HUES6 (cell line): ENCODE measurements at regions not wholly inside any gene's neighbourhood (a gene's known extent, or its start where the extent isn't known, plus 50 kb on each side); places are given as distances from the start of the nearest gene placed in this dataset.

Source experiments
- H3K27ac ChIP-seq: 2 replicates; pipeline ENCODE4 v1.7.0; 2013; ENCODE audit warnings: low read depth, mild to moderate bottlenecking, low read length, inconsistent platforms
- H3K27me3 ChIP-seq: 2 replicates; pipeline ENCODE4 v1.6.1; 2013; ENCODE audit warnings: low read length; ENCODE audit not compliant: control insufficient read depth, insufficient read depth
- H3K36me3 ChIP-seq: 2 replicates; pipeline ENCODE4 v1.6.1; 2013; ENCODE audit warnings: low read length; ENCODE audit not compliant: control insufficient read depth, insufficient read depth
- H3K4me1 ChIP-seq: 2 replicates; pipeline ENCODE4 v1.6.1; 2013; ENCODE audit warnings: low read length; ENCODE audit not compliant: control insufficient read depth, insufficient read depth
- H3K4me3 ChIP-seq: 2 replicates; pipeline ENCODE4 v1.5.1; 2013; ENCODE audit warnings: low read depth, low read length
- H3K9ac ChIP-seq: one replicate; pipeline ENCODE4 v1.6.1; 2013; ENCODE audit warnings: mild to moderate bottlenecking, low read length
- H3K9me3 ChIP-seq: 2 replicates; pipeline ENCODE4 v1.6.1; 2013; ENCODE audit warnings: low read depth, low read length; ENCODE audit not compliant: control insufficient read depth, insufficient read depth

DNA sequence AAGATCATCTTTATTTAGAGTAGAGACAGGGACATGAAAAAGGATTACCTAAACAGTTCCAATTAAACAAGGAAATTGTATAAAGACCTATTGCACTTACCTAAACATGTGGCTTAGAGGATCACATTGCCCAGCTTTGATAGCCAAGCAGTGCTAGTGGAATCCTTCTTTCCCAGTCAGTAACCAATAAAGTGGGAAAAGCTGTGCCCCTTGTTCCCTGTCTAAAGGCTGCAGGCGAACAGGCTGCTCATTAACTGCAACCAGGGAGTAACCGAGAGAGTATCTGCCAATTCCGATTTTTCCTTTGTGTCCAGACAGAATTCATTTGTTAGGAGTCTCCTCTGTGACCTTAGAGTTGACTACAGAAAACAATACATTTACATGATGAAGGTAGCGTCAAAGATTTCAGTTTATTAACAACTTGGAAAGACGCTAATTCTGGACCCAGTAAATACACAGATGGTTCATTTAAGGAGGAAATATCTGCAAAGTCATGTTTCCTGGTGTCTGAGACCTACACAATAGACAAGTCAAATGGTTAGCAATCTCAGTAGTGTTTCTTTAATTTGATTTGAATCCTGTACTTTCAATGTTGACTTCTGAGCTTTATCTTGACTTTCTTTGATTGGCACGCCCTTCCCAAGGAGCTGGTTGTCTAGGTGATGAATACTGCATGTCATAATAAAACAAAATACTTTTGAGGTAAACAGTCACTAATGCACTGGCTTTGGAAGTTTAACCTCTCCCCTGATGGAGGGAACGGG lies 57.3 kb upstream of the MET start:
- H3K27ac ChIP-seq = no peak overlapping the region
- H3K27me3 ChIP-seq = no peaks in the 10 kb centered on the region
- no peaks in the 10 kb centered on the region for H3K9me3 ChIP-seq
- no peak overlapping the region for H3K9ac ChIP-seq
- H3K36me3 ChIP-seq = no peaks in the 10 kb centered on the region
- no peak overlapping the region for H3K4me3 ChIP-seq
- peaks cover 36% of the 10 kb centered on the region for H3K4me1 ChIP-seq

DNA sequence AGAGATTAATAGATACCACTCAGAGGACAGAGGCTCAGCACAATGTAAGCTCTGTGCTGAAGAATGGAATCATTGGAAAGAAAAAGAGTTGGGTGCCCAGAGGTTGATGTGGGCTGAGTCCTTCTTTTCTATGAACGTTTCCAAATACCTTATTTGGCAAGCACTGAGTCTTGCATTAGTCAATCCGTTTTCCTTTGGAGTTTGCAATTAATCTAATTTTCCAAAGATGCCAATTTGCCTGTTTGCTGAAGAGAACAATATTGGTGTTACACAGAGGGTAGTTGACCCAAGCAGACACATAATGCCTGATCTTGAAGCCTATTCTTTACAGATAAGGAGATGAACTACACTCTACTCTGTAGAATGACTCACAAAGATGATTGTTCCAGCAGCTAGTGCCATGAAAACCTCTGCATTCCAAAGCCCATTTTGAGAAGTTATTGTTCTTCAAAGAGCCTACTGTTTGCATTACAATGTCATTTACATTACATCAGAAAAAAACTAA lies 55.4 kb upstream of the MET start:
- Histone ChIP-seq H3K27ac (peak overlapping the region; percentile 95), H3K9ac (peak overlapping the region; percentile 44)

DNA sequence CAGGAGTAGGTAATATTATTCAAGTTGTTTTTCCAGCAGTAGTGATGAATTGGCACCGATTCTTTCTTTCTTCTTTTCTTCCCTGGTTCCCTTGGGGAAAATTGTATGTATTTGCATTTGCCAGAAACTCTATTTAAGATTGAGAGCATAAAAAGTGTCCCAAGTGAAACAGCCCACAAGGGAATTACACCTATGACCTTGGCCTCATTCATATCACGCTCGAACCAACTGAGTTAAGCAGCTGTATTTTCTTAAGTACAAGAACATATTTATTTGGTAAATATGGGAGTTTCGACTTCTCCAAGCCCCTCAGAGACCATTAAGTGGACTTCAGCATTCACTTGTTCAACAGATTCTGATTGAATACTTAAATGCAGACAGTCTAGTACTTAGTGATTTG lies 54.1 kb upstream of the MET start:
- peaks cover 36% of the 10 kb centered on the region for H3K4me1 ChIP-seq
- H3K9ac ChIP-seq = no peak overlapping the region
- peak overlapping the region; percentile 95; the same call in 1 of the 2 replicates for H3K27ac ChIP-seq
- H3K4me3 ChIP-seq = no peak overlapping the region
- no peaks in the 10 kb centered on the region for H3K36me3 ChIP-seq
- H3K9me3 ChIP-seq = peaks cover 6% of the 10 kb centered on the region
- H3K27me3 ChIP-seq = no peaks in the 10 kb centered on the region

More for the DNA sequence above, 55.4 kb upstream of the MET start:
- H3K4me3 ChIP-seq = peak overlapping the region; percentile 37
- H3K4me1 ChIP-seq = peaks cover 36% of the 10 kb centered on the region
- peaks cover 6% of the 10 kb centered on the region for H3K9me3 ChIP-seq
- no peaks in the 10 kb centered on the region for H3K36me3 ChIP-seq
- H3K27me3 ChIP-seq = no peaks in the 10 kb centered on the region

DNA sequence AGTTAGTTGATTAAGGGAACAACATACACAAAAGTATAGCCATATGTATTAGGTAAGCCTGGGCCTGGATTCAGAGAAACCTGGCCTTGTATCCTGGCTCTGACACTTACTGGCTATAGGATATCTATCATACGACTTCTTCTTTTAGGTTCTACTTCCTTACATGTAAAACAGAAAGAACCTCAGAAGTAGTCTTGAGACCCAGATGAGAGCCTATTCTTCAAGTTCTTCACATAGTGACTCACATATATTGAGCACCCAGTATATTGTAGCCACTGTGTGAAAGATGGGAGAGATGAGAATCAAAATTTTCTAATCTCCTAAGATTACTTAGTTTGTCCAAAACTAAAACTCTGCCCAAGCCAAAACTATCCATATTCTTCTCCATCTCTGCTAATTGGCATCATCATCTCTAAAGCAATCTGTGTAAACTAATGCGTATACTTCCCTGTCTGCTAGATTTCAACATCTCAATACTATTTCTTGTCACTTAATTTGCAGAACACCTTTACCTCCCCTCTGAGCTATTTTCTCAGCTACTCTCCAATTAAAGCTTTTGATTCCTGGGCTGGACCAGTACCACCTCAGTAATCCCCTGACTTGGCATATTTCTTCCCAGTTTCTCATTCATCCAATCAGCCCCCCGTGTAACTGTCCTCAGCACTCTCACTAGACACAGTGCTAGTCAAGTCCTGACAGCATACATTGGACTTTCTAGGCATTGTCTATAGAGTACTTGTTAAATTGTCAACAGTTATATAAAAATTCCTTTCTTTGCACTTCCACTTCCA lies 53.5 kb upstream of the MET start:
- peaks cover 36% of the 10 kb centered on the region for H3K4me1 ChIP-seq
- H3K36me3 ChIP-seq = no peaks in the 10 kb centered on the region
- no peak overlapping the region for H3K27ac ChIP-seq
- H3K4me3 ChIP-seq = no peak overlapping the region
- peaks cover 6% of the 10 kb centered on the region for H3K9me3 ChIP-seq
- no peak overlapping the region for H3K9ac ChIP-seq
- no peaks in the 10 kb centered on the region for H3K27me3 ChIP-seq

DNA sequence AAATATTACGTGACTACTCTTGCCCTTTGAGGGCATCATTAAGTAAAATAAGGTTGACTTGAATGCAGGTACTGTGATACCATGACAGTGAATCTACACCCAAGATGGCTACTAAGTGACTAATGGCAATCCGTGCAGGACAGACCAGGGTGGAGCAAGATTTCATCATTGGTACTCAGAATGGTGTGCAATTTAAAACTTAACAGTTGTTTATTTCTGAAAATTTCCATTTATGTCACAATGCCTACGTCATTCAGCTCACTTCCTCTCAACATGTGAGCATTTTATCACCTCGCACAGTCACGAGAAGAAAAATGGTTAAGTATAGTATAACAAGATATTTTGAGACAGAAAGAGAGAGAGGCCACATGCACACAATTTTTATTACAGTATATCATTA lies 50.3 kb upstream of the MET start:
- H3K4me1 ChIP-seq = peaks cover 13% of the 10 kb centered on the region
- no peak overlapping the region for H3K9ac ChIP-seq
- H3K27me3 ChIP-seq = no peaks in the 10 kb centered on the region
- no peak overlapping the region for H3K27ac ChIP-seq
- no peaks in the 10 kb centered on the region for H3K36me3 ChIP-seq
- no peak overlapping the region for H3K4me3 ChIP-seq
- H3K9me3 ChIP-seq = peaks cover 6% of the 10 kb centered on the region
